T follicular helper cell (primary cell): ENCODE measurements at regions not wholly inside any gene's neighbourhood (a gene's known extent, or its start where the extent isn't known, plus 50 kb on each side); places are given as distances from the start of the nearest gene placed in this dataset.

Experiments used
- DNase-seq: peaks from one replicate; pipeline ENCODE4 v3.0.0-alpha.2; 2020; ENCODE audit warnings: low read depth

DNA sequence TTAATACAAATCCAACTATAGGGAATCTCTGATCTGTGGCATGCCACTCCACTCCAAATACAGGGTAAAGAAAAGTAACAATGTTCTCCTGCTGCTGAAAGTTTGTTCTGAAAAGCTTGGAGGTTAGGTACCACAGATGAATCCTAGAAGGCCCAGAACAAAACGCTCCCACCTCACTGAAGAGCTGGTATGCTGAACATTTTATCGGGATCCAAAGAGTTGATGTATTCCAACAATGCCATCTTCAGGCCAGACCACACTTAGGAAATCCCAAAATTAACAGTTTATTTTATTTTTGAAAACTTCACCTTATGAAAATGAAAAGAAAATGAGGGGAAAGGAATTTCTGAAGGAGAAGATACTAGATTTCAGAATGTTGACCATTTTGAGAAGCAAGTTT lies 145.1 kb upstream of the CDH19 start:
- DNase-seq, result no peak

DNA sequence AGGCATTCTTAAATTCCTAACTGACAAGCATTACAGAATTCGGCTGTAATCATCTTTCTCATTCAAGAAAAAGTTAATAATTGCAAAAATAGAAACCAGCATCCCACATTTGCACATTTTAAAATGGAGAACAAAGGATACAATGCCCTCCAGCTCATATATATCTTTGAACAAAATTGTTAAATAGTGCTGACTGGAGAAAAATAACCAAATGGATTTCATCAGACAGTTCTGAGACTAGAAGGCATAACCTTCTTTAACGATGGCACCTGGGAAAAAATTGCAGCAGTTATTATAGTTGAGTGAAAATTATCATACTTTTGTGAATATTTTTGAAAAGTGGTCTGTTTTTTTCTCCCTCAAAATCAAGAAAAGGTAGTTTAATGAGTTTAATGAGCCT lies 138.9 kb upstream of the CDH19 start:
- DNase-seq, result no peak

DNA sequence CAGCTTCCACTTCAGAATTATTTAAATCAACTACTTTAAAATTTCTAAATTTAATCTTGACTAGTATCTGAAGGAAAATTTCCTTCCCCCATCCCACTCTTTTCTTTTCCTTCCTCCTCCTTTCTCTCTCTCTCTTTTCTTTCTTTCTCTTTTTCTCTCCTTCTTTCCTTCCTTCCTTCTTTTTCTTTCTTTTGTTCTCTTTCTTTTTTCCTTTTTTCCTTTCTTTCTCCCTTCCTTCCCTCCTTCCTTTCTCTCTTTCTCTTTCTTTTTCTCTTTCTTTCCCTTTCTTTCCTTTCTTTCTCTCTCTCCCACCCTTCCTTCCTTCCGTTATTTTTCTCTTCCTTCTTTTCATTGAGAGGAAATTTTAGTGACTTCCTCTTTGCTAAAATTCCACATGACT lies 132.0 kb upstream of the CDH19 start:
- no peak for DNase-seq

DNA sequence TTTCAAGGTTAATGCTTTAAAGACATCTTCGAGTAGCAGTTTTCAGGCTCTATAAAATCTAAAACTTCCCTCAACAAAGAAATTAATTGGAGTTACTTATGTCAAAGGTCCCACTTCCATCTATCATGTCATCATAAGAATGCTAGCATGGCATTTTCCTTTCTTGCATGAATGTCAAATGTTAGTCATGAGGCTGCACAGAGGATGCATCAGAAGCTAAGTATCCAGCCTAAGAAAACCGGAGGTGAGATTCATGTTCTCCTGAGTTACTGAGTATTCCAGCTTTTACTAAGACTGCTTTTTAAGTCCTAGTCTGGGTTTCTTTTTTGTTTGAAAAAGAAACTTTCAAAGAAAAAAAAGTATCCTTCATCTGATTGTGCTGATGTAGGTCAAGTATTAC lies 130.6 kb upstream of the CDH19 start:
- DNase-seq, result no peak

DNA sequence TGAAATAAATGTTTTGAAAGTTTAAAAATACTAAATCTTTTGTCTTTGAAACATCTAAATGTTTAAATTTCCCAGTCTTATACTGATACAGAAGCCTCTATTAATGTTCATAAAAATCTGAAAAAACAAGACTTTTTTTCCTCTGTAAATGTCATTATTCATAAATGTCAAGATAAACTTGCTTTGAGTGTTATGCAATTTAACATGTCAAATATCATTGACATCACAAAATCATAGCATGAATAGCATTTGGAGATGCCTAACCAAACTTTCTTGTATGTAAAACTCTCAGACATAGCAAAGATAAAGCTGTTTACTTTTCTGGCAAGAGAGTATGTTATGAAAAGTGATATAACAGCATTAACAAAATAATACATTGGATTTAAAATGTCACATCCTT lies 128.0 kb upstream of the CDH19 start:
- DNase-seq, result no peak

DNA sequence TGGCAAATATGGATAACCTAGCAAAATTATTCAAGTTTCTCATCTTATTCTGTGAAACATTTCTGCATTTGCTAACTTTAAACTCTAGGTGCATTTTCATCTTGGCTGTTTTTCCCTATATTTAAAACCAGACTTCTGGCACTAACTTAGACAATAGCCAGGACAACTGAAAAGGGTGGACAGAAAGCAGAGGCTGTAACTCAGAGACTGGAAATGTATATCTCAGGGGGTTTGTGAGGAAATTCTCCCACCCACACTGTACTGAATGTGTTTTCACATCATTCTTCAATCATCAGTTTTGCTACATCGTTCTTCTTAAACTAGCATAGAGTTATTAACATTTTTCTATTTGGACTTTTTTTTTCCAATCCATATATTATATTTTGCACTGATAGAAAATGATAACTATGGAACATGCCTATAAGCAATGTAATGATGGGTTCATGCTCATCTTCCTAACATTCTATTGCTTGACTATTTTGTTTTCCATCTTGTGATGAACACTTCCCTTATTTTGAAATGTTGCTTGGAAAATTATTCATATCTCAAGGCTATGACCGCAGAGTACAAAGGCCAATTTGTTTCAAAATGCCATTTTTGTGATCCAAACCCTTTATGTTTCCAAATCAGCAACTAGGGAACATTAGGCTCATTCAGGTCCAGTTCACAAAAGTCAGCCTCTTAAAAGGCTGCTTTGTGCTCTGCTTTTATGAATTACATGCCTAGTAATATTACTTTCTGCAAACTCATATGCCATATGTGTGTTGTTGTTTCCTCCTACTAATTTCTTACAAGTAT lies 125.8 kb upstream of the CDH19 start:
- DNase-seq, result no peak

DNA sequence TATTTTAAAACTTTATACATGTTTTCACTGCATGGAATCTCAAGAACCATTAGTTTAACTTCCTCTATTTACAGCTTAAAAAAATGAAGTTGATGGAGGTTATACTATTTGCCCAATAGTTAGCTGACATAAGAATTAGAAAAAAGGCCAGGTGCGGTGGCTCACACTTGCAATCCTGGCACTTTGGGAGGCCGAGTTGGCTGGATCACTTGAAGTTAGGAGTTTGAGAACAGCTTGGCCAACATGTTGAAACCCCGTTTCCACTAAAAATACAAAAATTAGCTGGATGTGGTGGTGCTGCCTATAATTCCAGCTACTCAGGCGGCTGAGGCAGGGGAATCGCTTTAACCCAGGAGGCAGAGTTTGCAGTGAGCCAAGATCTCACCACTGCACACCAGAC lies 125.1 kb upstream of the CDH19 start:
- no peak for DNase-seq

DNA sequence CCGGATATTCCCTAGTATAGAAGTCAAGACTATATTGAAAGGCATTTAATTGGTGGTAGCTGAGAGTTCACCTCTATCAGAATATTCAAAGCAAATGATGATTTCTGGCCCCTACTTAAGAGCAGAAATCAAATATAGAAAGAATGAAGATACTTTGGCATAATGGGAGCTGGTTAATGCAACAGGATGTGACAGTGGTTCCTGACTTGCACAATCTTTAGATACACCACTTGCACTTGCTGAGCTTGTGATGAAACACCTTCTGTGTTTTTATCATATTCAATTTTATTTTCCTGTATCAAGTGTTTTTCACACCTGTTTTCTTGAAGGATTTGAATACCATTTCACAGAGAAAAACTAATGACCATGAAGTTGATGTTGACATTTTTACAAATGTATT lies 124.1 kb upstream of the CDH19 start:
- DNase-seq, result no peak

DNA sequence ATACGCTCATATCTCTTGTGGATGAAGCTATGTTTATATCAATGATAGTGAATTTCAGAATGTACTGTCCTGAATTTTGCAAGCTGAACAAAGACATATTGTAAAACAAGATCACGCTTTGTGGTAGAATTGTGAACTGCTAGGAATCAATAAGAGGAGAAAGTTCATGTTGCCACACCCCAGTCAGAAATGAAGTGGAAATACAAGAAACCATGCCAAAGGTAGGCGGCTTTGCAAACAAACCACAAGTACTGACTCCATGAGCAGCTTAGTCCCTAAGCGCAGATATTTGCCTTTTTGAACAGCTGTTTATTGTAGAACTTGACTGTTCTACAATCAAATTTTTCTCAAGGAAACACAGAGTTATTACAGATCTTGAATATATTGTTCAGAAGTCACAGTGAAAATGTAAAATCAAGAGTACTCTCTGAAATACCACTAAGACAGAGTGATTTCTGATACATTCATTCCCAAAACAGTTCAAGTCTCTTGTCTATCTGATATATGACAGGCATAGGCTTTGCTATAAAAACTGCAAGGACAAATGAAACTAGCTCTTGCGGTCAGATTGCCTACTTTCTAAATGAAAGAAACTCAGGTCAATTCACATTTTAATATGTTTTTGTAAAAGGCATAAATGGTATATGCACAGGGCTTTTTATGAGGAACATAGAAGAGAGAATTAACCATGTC lies 120.9 kb upstream of the CDH19 start:
- DNase-seq, result no peak

DNA sequence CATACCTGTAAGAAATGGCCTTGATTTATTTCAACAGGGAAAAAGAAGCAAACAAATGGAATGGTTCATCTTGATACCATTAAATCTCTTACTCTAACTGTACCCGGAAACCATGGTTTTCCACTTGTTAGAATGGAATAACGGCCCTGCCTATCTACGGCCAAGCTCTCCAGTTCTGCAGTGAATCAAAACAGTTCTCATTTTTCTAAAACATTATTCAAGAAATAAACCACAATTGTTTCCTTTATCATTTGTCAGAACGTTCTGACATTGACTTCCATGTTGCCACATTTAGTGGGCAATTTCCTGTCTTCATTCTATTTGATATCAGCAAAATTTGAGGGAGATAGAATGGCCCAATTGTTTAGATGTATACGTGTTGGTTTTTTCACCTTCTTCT lies 118.8 kb upstream of the CDH19 start:
- no peak for DNase-seq

DNA sequence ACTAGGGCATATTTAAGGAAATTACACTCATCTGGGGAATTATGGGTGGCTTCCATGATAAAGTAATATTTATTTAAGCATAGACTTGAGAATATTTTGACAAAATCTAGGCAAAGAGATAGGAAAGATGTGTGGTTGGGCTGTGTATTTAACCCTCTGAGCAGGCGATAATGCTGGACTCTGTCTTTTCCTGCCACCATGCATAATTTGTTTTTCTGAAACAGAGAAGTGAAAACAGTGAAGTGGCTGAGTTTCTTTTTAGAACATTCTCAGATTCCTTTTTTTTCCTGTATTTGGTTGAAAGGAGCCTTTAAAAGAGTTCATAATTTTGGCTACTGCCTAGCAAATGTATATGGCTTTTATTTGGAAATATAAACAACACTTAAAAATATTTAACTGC lies 104.8 kb upstream of the CDH19 start:
- DNase-seq, result no peak

DNA sequence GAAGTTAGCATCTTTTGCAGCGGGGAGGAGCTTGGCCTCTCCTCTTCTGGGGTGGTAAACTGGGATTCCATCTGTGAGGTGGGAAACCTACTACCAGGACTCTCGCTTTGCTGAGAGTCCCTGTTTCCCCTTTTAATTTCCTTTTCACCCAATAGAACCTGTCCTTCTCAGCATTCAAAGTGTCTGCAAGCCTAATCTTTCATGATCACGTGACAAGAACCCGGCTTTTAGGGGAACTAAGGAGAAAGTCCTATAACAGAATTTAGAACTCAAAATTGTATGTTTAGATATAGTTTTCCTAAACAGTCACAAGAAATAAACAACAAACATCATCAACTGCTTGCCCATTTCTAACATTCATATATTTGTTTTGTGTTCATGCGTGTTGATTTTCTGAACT lies 103.6 kb upstream of the CDH19 start:
- no peak for DNase-seq

DNA sequence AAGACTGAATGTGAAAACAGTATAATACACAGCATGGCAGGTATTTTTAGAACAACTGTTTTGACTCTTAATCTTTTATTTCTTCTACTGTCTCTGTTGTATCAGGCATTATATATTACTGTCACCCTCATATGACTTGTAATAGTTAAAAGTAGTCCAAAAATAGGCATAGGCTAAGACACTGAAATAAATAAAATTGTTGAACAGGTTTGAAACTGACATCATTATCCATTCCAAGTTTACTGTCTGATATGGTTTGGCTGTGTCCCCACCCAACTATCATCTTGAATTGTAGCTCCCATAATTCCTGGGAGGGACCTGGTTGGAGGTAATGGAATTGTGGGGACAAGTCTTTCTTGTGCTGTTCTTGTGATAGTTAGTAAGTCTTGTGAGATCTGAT lies 91.4 kb upstream of the CDH19 start:
- no peak for DNase-seq

DNA sequence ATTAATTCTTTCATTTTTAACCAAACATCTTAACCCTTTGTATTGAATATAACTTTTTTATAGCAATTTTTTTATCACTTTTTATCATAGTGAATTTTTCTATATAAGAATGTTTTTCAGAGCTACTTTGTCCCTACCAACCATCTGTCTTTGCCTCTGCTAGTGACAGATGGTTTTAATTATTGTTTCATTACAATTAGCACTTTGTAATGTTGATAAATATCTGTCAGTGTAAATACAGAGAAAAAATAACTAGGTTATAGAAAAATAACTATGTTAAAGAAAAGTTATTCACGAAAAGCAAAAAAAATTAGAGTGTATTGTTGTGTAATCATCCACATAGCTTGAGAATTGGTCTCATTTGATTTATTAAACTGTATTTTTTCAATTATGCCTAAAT lies 91.0 kb upstream of the CDH19 start:
- DNase-seq, result no peak

DNA sequence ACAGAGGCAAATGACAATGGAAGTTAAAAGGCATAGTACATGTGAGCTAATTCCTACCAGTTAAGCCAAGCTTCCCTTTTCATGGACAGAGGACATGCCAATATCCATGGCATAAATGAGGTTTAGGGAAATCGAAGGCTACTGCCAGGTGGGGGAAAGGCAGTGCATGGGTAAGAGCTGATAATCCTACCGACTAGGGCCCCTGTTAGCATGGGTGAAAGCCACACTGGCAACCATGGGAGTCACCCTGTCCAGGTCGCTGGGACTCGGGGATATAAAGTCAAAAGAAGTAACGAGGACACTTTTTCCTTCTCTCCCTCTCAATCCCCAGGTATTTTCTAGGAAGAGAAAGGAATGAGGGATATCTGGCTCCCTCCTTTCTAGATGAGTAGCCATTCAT lies 83.7 kb upstream of the CDH19 start:
- DNase-seq, result no peak

DNA sequence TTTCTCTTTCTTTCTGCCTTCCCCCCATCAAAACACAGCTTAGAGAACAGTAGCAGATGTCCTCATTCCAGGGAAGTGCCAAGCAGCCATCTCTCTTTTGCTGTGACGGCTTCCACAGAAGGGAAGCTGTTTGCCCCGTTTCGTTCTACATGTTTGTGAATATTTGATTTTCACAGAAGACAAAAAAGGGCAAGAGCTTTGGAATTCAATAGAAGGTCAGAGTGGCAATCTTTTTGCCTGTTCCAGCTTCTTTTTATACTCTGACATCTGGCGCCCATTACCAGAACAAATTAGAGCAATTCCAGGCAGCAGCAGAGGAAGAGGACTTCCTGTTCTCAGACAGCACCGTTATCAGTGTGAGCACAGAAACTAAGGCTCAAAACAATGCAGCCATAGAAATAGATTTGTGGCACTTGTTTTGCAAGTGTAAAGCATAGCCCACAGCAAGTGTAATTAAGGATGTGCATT lies 79.0 kb upstream of the CDH19 start:
- DNase-seq, result no peak

DNA sequence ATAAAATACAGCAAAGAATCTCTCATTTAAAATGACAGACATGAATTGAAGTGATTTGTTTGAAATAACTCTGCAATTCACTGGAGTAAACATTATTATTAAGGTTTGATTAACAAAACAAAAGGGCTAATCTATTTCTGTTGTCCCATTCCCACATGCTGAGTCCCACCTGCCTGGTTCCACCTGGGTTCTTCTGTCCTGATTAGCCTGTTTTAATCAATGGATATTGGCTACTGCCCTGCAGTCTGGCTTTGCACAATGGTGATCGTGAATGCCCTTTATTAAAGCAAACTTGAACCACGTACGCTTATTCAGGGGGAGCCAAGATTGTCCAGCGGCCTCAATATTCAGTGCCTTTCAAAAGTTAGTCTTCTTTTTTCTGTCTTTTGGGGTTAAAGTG lies 72.8 kb upstream of the CDH19 start:
- DNase-seq, result no peak

DNA sequence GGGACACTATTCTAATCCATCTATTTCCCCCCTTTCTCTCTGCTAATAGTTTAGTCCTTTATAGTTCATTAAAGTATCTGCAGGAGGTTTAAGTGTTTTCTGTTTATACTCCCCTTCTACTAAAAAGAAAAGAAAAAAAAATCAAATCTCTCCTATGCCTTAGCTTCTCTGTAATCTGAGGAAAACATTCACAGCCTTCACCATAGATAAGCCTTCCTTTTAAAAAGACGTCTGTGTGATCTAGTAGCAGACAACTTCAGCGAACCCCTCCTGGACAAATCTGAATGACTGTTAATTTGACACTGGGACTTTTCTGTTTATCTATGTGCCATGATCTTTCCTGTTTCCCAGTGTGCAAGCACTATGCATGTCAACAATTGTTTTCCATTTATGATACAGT lies 70.4 kb upstream of the CDH19 start:
- DNase-seq, result no peak

DNA sequence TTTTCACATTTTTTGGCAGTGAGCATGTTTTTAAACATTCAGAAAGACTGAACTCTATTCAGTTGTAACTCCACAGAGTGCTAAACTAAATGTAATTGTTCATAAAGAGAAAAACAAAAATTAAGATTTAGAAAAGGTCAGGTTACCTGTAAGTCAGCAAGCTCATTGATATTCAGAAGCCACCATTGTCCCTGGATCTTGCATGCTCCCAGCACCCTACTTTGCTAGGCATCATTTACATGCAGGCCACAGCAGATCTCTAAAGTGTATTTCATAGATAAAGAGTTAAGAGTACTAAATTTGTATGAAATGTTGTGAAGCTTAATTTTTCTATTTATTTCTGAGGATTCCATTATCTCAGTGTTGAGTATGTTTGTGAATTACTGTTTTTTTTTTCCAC lies 64.8 kb upstream of the CDH19 start:
- DNase-seq, result no peak

DNA sequence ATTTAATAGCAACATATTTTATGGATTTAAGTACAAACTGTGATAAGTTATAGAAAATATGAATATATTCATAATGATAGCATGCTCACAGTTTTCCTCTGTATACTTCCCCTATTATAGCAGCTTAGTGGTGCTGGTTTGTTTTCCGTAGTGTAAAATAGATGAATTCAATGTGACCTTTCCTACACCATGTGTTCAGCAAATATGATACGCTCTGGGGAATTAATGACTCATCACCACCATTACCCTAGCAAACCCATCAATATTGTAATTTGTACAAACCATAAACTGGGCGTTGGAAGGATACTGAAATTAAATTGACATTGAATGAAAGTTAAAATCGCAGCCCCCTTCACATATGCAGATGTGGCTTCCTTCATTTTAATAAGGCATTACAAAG lies 58.7 kb upstream of the CDH19 start:
- DNase-seq, result no peak

DNA sequence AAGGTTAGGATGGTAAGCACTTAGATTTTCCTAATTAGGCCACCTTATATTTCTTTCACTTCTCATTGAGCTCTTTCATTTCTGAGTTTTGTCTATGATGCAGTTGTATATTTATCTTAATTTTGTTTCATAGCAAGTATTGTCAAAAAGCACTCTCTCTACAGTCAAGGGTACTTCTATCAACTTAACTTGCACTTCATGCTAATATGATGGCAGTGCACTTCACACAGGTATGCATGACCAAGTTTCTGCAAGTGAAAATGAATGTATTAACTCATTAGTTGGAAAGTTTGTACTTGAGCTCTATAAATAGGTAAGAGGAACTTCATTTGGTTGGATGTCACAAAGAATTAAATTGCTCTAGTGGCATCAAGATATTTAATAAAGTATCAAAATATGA lies 51.5 kb upstream of the CDH19 start:
- DNase-seq, result no peak
